Stomach (tissue), 4 donors: ENCODE measurements at regions not wholly inside any gene's neighbourhood (a gene's known extent, or its start where the extent isn't known, plus 50 kb on each side); places are given as distances from the start of the nearest gene placed in this dataset.

Experiments used
- CTCF ChIP-seq, 7 experiments: fragments of 450-650 bp in 4 of 7; fragments of 200-600 bp in 3 of 7; sonication (generic) in 3 of 7; IDR thresholded peaks; one replicate each; pipeline ENCODE4 v1.5.1; 2016 to 2019; ENCODE audit warnings: antibody characterized with exemption in 7 of 7, control low read depth in 2 of 7, mild to moderate bottlenecking in 1 of 7
- EP300 ChIP-seq: sonication (generic); formaldehyde crosslinking; IDR thresholded peaks from one replicate; pipeline ENCODE4 v1.6.1; 2017; ENCODE audit warnings: antibody characterized with exemption
- POLR2A ChIP-seq, 4 donors: fragments of 450-650 bp; IDR thresholded peaks; one replicate each; pipeline ENCODE4 v1.6.1; 2016; ENCODE audit warnings: antibody characterized with exemption in 4 of 4, control low read depth in 2 of 4, mild to moderate bottlenecking in 1 of 4, moderate library complexity in 1 of 4

- TF ChIP-seq EP300 = no peak
- no peak for TF ChIP-seq CTCF (IDR thresholded peaks at IDR 0.05)
- TF ChIP-seq POLR2A (IDR thresholded peaks at IDR 0.05) = no peak
Observed at GRCh38 chr1:30513396-30514136, 209.8 kb downstream of the MATN1 start.
